GM12891 (cell line): ENCODE measurements at regions not wholly inside any gene's neighbourhood (a gene's known extent, or its start where the extent isn't known, plus 50 kb on each side); places are given as distances from the start of the nearest gene placed in this dataset.

ENCODE experiments used
- DNase-seq: peaks from one replicate; pipeline ENCODE4 v3.0.0; 2011; ENCODE audit warnings: low spot score; ENCODE audit not compliant: insufficient read length
- FAIRE-seq: peaks from 2 replicates; lab custom pipeline; 2011; peaks lifted over from hg19 to GRCh38; lab: Jason Lieb, UNC
- PAX5 ChIP-seq: IDR thresholded peaks from 2 replicates; pipeline ENCODE4 v1.6.1; 2011; ENCODE audit warnings: low read length, moderate library complexity, mild to moderate bottlenecking; ENCODE audit not compliant: insufficient read depth, severe bottlenecking
- POLR2A ChIP-seq: IDR thresholded peaks from 2 replicates; pipeline ENCODE4 v1.6.1; 2011; ENCODE audit warnings: low read depth, low read length, control low read depth
- POLR2AphosphoS5 ChIP-seq: IDR thresholded peaks from 2 replicates; pipeline ENCODE4 v1.6.1; 2011; ENCODE audit warnings: low read depth, low read length, control low read depth
- POU2F2 ChIP-seq: IDR thresholded peaks from 2 replicates; pipeline ENCODE4 v1.6.1; 2011; ENCODE audit warnings: low read depth, mild to moderate bottlenecking, control low read depth, low read length, moderate library complexity
- SPI1 ChIP-seq: IDR thresholded peaks from 2 replicates; pipeline ENCODE4 v1.6.1; 2011; ENCODE audit warnings: low read depth, low read length, control low read depth
- TAF1 ChIP-seq: IDR thresholded peaks from 2 replicates; pipeline ENCODE4 v1.6.1; 2011; ENCODE audit warnings: low read depth, low read length, control low read depth

DNA sequence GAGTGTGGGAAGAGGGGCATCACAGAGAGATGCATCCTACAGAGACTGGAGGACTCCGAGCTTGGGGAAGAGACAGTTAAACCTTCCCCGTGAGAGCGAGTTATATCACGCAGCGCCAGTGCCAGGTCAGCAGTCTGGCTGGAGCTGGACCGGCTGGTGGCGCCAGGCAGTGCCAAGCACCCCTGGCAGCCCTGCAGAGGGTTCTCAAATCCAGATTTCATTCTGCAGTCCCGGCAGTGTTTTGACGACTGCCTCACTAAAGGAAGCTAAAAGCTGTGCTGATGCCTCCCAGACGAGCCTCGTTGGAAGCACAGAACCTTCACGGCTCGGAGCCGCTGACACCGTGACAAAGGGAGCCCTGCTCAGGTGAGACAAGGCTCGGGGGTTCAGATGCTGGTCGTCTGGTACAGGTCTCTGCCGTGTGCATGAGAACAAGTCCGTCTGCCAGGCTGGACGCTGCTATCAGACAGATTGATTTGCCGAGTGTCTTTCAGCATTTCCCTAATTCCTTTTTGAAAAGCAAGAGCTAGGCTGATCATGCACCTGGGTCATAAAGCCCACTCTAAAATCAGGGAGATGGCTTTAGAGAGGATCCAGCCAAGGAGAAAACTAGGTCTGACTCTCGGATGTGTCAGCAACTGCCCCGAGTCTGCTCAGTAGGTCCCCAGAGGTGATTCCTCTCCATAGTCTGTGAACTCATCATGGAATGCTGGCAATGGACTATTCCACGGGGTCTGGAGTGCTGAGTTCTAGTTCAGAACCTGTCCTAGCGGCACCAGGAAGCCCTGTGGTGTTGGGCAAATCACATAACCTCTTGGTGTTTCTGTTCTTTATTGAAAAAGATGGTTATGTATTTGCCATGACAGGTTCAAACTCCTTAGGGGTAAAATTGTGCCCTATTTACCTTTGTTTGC is 240.6 kb downstream of the SOX11 start:
- DNase-seq, result no peak
- no peak for TF ChIP-seq POU2F2
- TF ChIP-seq SPI1, result no peak
- TF ChIP-seq PAX5, result no peak
- TF ChIP-seq TAF1, result no peak
- TF ChIP-seq POLR2A, result no peak
- TF ChIP-seq POLR2AphosphoS5, result no peak
- no peak for FAIRE-seq

GRCh38 chr2:5933669-5934068 is 241.5 kb downstream of the SOX11 start:
- DNase-seq, result no peak
- TF ChIP-seq PAX5 (no peak), POLR2AphosphoS5 (no peak)
- no peak for FAIRE-seq

- no peak for DNase-seq
- FAIRE-seq, result no peak
- TF ChIP-seq POLR2AphosphoS5 (no peak), TAF1 (no peak), PAX5 (no peak), SPI1 (no peak), POLR2A (no peak), POU2F2 (no peak)
Observed at GRCh38 chr2:5937321-5937720, 245.1 kb downstream of the SOX11 start.

GRCh38 chr2:5937851-5938565 is 245.8 kb downstream of the SOX11 start:
- DNase-seq (no peak), FAIRE-seq (no peak)
- TF ChIP-seq POLR2AphosphoS5 (no peak), PAX5 (no peak), TAF1 (no peak), POLR2A (no peak), POU2F2 (no peak), SPI1 (no peak)

- DNase-seq, result no peak
- no peak for TF ChIP-seq POU2F2
- no peak for TF ChIP-seq POLR2AphosphoS5
- TF ChIP-seq SPI1, result no peak
- TF ChIP-seq TAF1, result no peak
- TF ChIP-seq PAX5, result no peak
- TF ChIP-seq POLR2A, result no peak
- no peak for FAIRE-seq
Observed at GRCh38 chr2:5938566-5938896, 246.3 kb downstream of the SOX11 start.

DNA sequence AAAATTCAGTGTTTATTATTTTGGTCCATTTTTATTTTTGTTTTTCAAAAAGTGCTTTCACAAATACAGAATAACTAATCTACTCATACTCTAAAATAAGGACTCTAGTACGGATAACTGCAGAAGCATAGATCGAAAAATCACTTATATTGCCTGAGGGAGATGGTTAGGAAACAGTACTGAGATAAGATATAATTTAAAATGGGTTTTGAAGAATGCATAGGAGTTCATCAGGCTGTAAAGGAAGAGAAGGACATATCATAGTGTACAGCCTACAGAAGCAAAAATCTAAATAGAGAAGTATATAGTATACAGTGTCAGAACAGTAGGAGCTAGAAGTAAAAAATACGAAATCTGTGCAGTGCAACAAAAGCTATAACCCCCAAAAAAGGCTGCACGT is 247.4 kb downstream of the SOX11 start:
- FAIRE-seq, result no peak
- no peak for TF ChIP-seq TAF1
- no peak for DNase-seq

GRCh38 chr2:5940596-5941535 is 248.7 kb downstream of the SOX11 start:
- FAIRE-seq (no peak), DNase-seq (no peak)
- no peak for TF ChIP-seq POLR2AphosphoS5
- TF ChIP-seq POU2F2, result no peak
- no peak for TF ChIP-seq PAX5
- TF ChIP-seq TAF1, result no peak
- TF ChIP-seq POLR2A, result no peak
- TF ChIP-seq SPI1, result no peak

- FAIRE-seq (peak; percentile 66), DNase-seq (no peak)
- TF ChIP-seq POU2F2 (no peak), POLR2A (no peak), SPI1 (no peak), TAF1 (no peak), POLR2AphosphoS5 (no peak), PAX5 (no peak)
Observed at GRCh38 chr2:5942204-5942603, 250.0 kb downstream of the SOX11 start.

GRCh38 chr2:5945742-5946141 is 253.6 kb downstream of the SOX11 start:
- FAIRE-seq (no peak), DNase-seq (no peak)
- TF ChIP-seq POLR2AphosphoS5, result no peak
- no peak for TF ChIP-seq POU2F2
- no peak for TF ChIP-seq TAF1
- no peak for TF ChIP-seq PAX5
- no peak for TF ChIP-seq SPI1
- no peak for TF ChIP-seq POLR2A
